ENCODE measurements at regions not wholly inside any gene's neighbourhood (a gene's known extent, or its start where the extent isn't known, plus 50 kb on each side); places are given as distances from the start of the nearest gene placed in this dataset.

GRCh38 chr4:180655886-180656285 is 1587.3 kb upstream of the TENM3 start:
- no peak for DNase-seq (ENCODE audit: low read depth)

GRCh38 chr4:180657881-180658280 is 1585.3 kb upstream of the TENM3 start:
- DNase-seq (ENCODE audit: low read depth): no peak

GRCh38 chr4:180664766-180665368 is 1578.3 kb upstream of the TENM3 start:
- peak; percentile 28 for DNase-seq (ENCODE audit: low read depth)

- no peak for DNase-seq (ENCODE audit: low read depth)
These were observed 1577.7 kb upstream of the TENM3 start for GRCh38 chr4:180665481-180665880.

- DNase-seq (ENCODE audit: low read depth): no peak
These were observed 1577.0 kb upstream of the TENM3 start for GRCh38 chr4:180665994-180666824.

- DNase-seq (ENCODE audit: low read depth): no peak
These were observed 1574.5 kb upstream of the TENM3 start for GRCh38 chr4:180668732-180669131.

- no peak for DNase-seq (ENCODE audit: low read depth)
These were observed 1573.5 kb upstream of the TENM3 start for GRCh38 chr4:180669680-180670079.

GRCh38 chr4:180674619-180675358 is 1568.4 kb upstream of the TENM3 start:
- DNase-seq (ENCODE audit: low read depth): no peak

- DNase-seq (ENCODE audit: low read depth): no peak
These were observed 1567.9 kb upstream of the TENM3 start for GRCh38 chr4:180675359-180675650.

GRCh38 chr4:180680305-180680704 is 1562.9 kb upstream of the TENM3 start:
- no peak for DNase-seq (ENCODE audit: low read depth)

- DNase-seq (ENCODE audit: low read depth): no peak
These were observed 1560.4 kb upstream of the TENM3 start for GRCh38 chr4:180682776-180683175.

GRCh38 chr4:180683186-180683585 is 1560.0 kb upstream of the TENM3 start:
- no peak for DNase-seq (ENCODE audit: low read depth)

GRCh38 chr4:180688480-180688879 is 1554.7 kb upstream of the TENM3 start:
- no peak for DNase-seq (ENCODE audit: low read depth)

- DNase-seq (ENCODE audit: low read depth): no peak
These were observed 1548.3 kb upstream of the TENM3 start for GRCh38 chr4:180694875-180695274.

GRCh38 chr4:180695851-180696250 is 1547.4 kb upstream of the TENM3 start:
- DNase-seq (ENCODE audit: low read depth): no peak

GRCh38 chr4:180696460-180697092 is 1546.6 kb upstream of the TENM3 start:
- DNase-seq (ENCODE audit: low read depth): no peak

GRCh38 chr4:180698550-180699195 is 1544.5 kb upstream of the TENM3 start:
- DNase-seq (ENCODE audit: low read depth): no peak

GRCh38 chr4:180706766-180707165 is 1536.4 kb upstream of the TENM3 start:
- DNase-seq (ENCODE audit: low read depth): no peak

GRCh38 chr4:180710628-180711337 is 1532.4 kb upstream of the TENM3 start:
- no peak for DNase-seq (ENCODE audit: low read depth)

GRCh38 chr4:180717451-180718033 is 1525.7 kb upstream of the TENM3 start:
- DNase-seq (ENCODE audit: low read depth): no peak

GRCh38 chr4:180721356-180721755 is 1521.8 kb upstream of the TENM3 start:
- no peak for DNase-seq (ENCODE audit: low read depth)

Data from activated T-cell treated with anti-CD3 and anti-CD28 coated beads for 24 hours (primary cell).